GM12878 (cell line): ENCODE measurements at regions not wholly inside any gene's neighbourhood (a gene's known extent, or its start where the extent isn't known, plus 50 kb on each side); places are given as distances from the start of the nearest gene placed in this dataset.

ENCODE experiments used
- ATAC-seq: fragments of 200-7000 bp; cut with Tn5 transposase; 3 replicates; pipeline ENCODE4 v1.9.1; 2020; ENCODE audit warnings: mild to moderate bottlenecking, moderate library complexity
- BruUV-seq: library from RNA; stranded (reverse); fragments of 400-500 nt; replicated peaks from 2 replicates; lab custom pipeline; 2021; lab: Mats Ljungman, UMichigan
- CTCF ChIA-PET: fragments of 300-600 bp; sonication (Branson Sonifier 250); formaldehyde crosslinking; extraction: SDS; loops from one replicate; lab custom pipeline; 2021; ENCODE audit warnings: inconsistent platforms; lab: Yijun Ruan, JAX
- POLR2A ChIA-PET: fragments of 350-600 bp; formaldehyde crosslinking; extraction: SDS; loops from one replicate; lab custom pipeline; 2021; ENCODE audit warnings: inconsistent platforms; lab: Charles Lee
- RAD21 ChIA-PET: fragments of 300-600 bp; sonication (Branson Sonifier 250); formaldehyde crosslinking; loops from one replicate; lab custom pipeline; 2023; ENCODE audit warnings: antibody characterized with exemption; ENCODE audit not compliant: unreplicated experiment; lab: Charles Lee
- SMC1A ChIA-PET: fragments of 300-600 bp; sonication (Branson Sonifier 250); formaldehyde crosslinking; loops from one replicate; lab custom pipeline; 2023; ENCODE audit not compliant: unreplicated experiment, uncharacterized antibody; lab: Charles Lee
- DNase-seq: peaks from one replicate; pipeline ENCODE4 v3.0.0-alpha.2; 2011; ENCODE audit warnings: low read depth, low spot score
- FAIRE-seq: peaks from 3 replicates; lab custom pipeline; 2011; peaks lifted over from hg19 to GRCh38; lab: Jason Lieb, UNC
- H2AFZ ChIP-seq: 2 replicates; pipeline ENCODE4 v1.6.0; 2011; ENCODE audit warnings: low read depth, low read length, control low read depth; ENCODE audit not compliant: control insufficient read depth
- H3K27ac ChIP-seq: 2 replicates; pipeline ENCODE4 v1.5.1; 2011; ENCODE audit warnings: control low read depth; ENCODE audit not compliant: control insufficient read depth, insufficient read depth
- H3K27me3 ChIP-seq, 2 experiments: replicated peaks in 1 of 2; 2 replicates each; pipeline versions ENCODE4 v1.6.0 to v1.6.1; 2011; ENCODE audit warnings: low read length in 1 of 2; ENCODE audit not compliant: control insufficient read depth in 2 of 2, insufficient read depth in 2 of 2
- H3K36me3 ChIP-seq, 2 experiments: 2 replicates each; pipeline ENCODE4 v1.5.1; 2011; ENCODE audit warnings: low read length in 1 of 2; ENCODE audit not compliant: control insufficient read depth in 2 of 2, insufficient read depth in 2 of 2
- H3K4me1 ChIP-seq: 2 replicates; pipeline ENCODE4 v1.6.1; 2011; ENCODE audit warnings: mild to moderate bottlenecking, low read length, moderate library complexity, mixed read lengths; ENCODE audit not compliant: control insufficient read depth, insufficient read depth
- H3K4me2 ChIP-seq: 2 replicates; pipeline ENCODE4 v1.6.0; 2011; ENCODE audit warnings: control low read depth; ENCODE audit not compliant: control insufficient read depth, insufficient read depth
- H3K4me3 ChIP-seq: fragments of 200-600 bp; sonication (generic); 2 replicates; pipeline ENCODE4 v1.5.1; 2016
- H3K79me2 ChIP-seq: 2 replicates; pipeline ENCODE4 v1.6.0; 2011; ENCODE audit warnings: low read length; ENCODE audit not compliant: control insufficient read depth, insufficient read depth
- H3K9ac ChIP-seq: 2 replicates; pipeline ENCODE4 v1.8.0; 2011; ENCODE audit warnings: low read length, control low read depth, mixed read lengths; ENCODE audit not compliant: control insufficient read depth, insufficient read depth
- H3K9me3 ChIP-seq: replicated peaks from 3 replicates; pipeline ENCODE4 v1.5.1; 2011; ENCODE audit warnings: mild to moderate bottlenecking, low read length; ENCODE audit not compliant: control insufficient read depth, insufficient read depth
- H4K20me1 ChIP-seq: 2 replicates; pipeline ENCODE4 v1.6.0; 2011; ENCODE audit not compliant: control insufficient read depth, insufficient read depth
- CREB1 ChIP-seq: IDR thresholded peaks from 2 replicates; pipeline ENCODE4 v1.6.1; 2012; ENCODE audit warnings: low read depth, mild to moderate bottlenecking, inconsistent platforms
- CREM ChIP-seq: IDR thresholded peaks from 2 replicates; pipeline ENCODE4 v1.6.1; 2014; ENCODE audit warnings: antibody characterized with exemption, low read depth
- CTCF ChIP-seq, 3 experiments: IDR thresholded peaks in 2 of 3; conservative IDR thresholded peaks in 1 of 3; 2 replicates each; pipeline ENCODE4 v1.5.1; 2011; ENCODE audit warnings: low read depth in 3 of 3, low read length in 3 of 3, mild to moderate bottlenecking in 3 of 3, control low read depth in 2 of 3, moderate library complexity in 2 of 3, inconsistent platforms in 1 of 3, mixed read lengths in 1 of 3; ENCODE audit not compliant: control insufficient read depth in 2 of 3, insufficient read depth in 1 of 3; ENCODE audit errors: extremely low read depth in 1 of 3
- DPF2 ChIP-seq: fragments of 450-650 bp; IDR thresholded peaks from 2 replicates; pipeline ENCODE4 v1.6.1; 2017; ENCODE audit warnings: mild to moderate bottlenecking
- EP300 ChIP-seq, 2 experiments: fragments of 150-350 bp in 1 of 2; IDR thresholded peaks; 2 replicates each; pipeline ENCODE4 v1.6.1; 2011 to 2012; ENCODE audit warnings: low read depth in 2 of 2, low read length in 2 of 2, borderline replicate concordance in 1 of 2, improper control_type of control experiment in 1 of 2, inconsistent platforms in 1 of 2; ENCODE audit not compliant: control insufficient read depth in 1 of 2
- ETV6 ChIP-seq, 2 experiments: fragments of 450-650 bp in 1 of 2; IDR thresholded peaks in 1 of 2; conservative IDR thresholded peaks in 1 of 2; 2 replicates each; pipeline ENCODE4 v1.6.1; 2014; ENCODE audit warnings: antibody characterized with exemption in 1 of 2, borderline replicate concordance in 1 of 2, low read depth in 1 of 2, mild to moderate bottlenecking in 1 of 2, moderate library complexity in 1 of 2
- GATAD2B ChIP-seq: fragments of 450-650 bp; conservative IDR thresholded peaks from 2 replicates; pipeline ENCODE4 v1.6.1; 2017; ENCODE audit warnings: low read depth, mild to moderate bottlenecking, moderate library complexity
- HDAC6 ChIP-seq: fragments of 200-600 bp; sonication (generic); IDR thresholded peaks from one replicate; pipeline ENCODE4 v1.8.0; 2017; ENCODE audit warnings: antibody characterized with exemption; ENCODE audit not compliant: unreplicated experiment
- JUNB ChIP-seq: IDR thresholded peaks from 2 replicates; pipeline ENCODE4 v1.6.1; 2016; ENCODE audit warnings: antibody characterized with exemption, mild to moderate bottlenecking
- JUND ChIP-seq: IDR thresholded peaks from 2 replicates; pipeline ENCODE4 v1.6.1; 2012; ENCODE audit warnings: low read depth, mild to moderate bottlenecking, low read length, improper control_type of control experiment, moderate library complexity
- MTA3 ChIP-seq: IDR thresholded peaks from 2 replicates; pipeline ENCODE4 v1.6.1; 2012; ENCODE audit warnings: low read length, inconsistent platforms, borderline replicate concordance
- MYC ChIP-seq: IDR thresholded peaks from 2 replicates; pipeline ENCODE4 v1.6.1; 2011; ENCODE audit warnings: mild to moderate bottlenecking, low read length, moderate library complexity, inconsistent platforms; ENCODE audit not compliant: insufficient read depth, insufficient replicate concordance, insufficient read length, severe bottlenecking
- NBN ChIP-seq: fragments of 450-650 bp; IDR thresholded peaks from 2 replicates; pipeline ENCODE4 v1.6.1; 2016
- NFIC ChIP-seq: IDR thresholded peaks from 2 replicates; pipeline ENCODE4 v1.6.1; 2012; ENCODE audit warnings: low read depth, mild to moderate bottlenecking, inconsistent platforms, low read length, moderate library complexity
- NFYA ChIP-seq: IDR thresholded peaks from 2 replicates; pipeline ENCODE4 v1.6.1; 2011; ENCODE audit warnings: low read depth, mild to moderate bottlenecking, low read length, improper control_type of control experiment, borderline replicate concordance
- PAX8 ChIP-seq: fragments of 450-650 bp; IDR thresholded peaks from 2 replicates; pipeline ENCODE4 v1.6.1; 2017; ENCODE audit warnings: mild to moderate bottlenecking, moderate library complexity
- SMARCA5 ChIP-seq: fragments of 450-650 bp; IDR thresholded peaks from 2 replicates; pipeline ENCODE4 v1.6.1; 2017; ENCODE audit warnings: mild to moderate bottlenecking
- ZBTB4 ChIP-seq: fragments of 450-650 bp; formaldehyde crosslinking; IDR thresholded peaks from 2 replicates; pipeline ENCODE4 v1.4.0; 2022; ENCODE audit warnings: mild to moderate bottlenecking, moderate library complexity
- ZNF24 ChIP-seq: fragments of 450-650 bp; IDR thresholded peaks from 2 replicates; pipeline ENCODE4 v1.6.1; 2017; ENCODE audit warnings: antibody characterized with exemption, mild to moderate bottlenecking
- WGBS: methylation state at CpG from one replicate; pipeline ENCODE4 v1.1.6; 2016; ENCODE audit warnings: low lambda C conversion rate; ENCODE audit not compliant: insufficient replicate concordance, insufficient coverage; ENCODE audit errors: missing lambda C conversion rate; 5-methylcytosine and 5-hydroxymethylcytosine counted together
- in situ Hi-C: fragments of 300-500 bp; cut with MboI; formaldehyde crosslinking; loops from 9 replicates; pipeline ENCODE4 v1.14.3; 2018; ENCODE audit warnings: mixed read lengths
- intact Hi-C: fragments of 100-400 bp; cut with micrococcal nuclease; formaldehyde crosslinking; loops from one replicate; pipeline ENCODE4 v1.14.2; 2022; ENCODE audit not compliant: unreplicated experiment
- TF ChIP-seq, protein P1 (sequence below): fragments of 450-650 bp; IDR thresholded peaks from 2 replicates; pipeline ENCODE4 v1.6.1; 2016; ENCODE audit warnings: mild to moderate bottlenecking

- in situ Hi-C loops (no loop called here), intact Hi-C loops (loop anchor here (10.0 kb wide), 1 partner anchor 184 kb away; no protein-coding TSS in a partner anchor)
- Histone ChIP-seq H3K4me1 (no peaks in the 10 kb centered on the region; the same call in none of the 2 replicates), H3K9ac (no peak overlapping the region), H3K4me3 (no peak overlapping the region), H3K27me3 (no peaks in the 10 kb centered on the region), H3K36me3 (no peaks in the 10 kb centered on the region), H3K27ac (no peak overlapping the region), H4K20me1 (no peaks in the 10 kb centered on the region), H2AFZ (no peak overlapping the region), H3K9me3 (no peaks in the 10 kb centered on the region), H3K79me2 (no peaks in the 10 kb centered on the region), H3K4me2 (no peak overlapping the region)
- SMC1A ChIA-PET: interaction anchor here (0.7 kb wide), 1 partner anchor 83 kb away, joined by 4 read pairs; no protein-coding TSS in a partner anchor
- WGBS: 0% methylated on average over 1 of the region's 1 CpG
- DNase-seq (peak; percentile 17), ATAC-seq (peak; percentile 96), FAIRE-seq (no peak)
- POLR2A ChIA-PET: no interaction called here
- RAD21 ChIA-PET: no interaction called here
- CTCF ChIA-PET: no interaction called here
- no TSS peak for BruUV-seq
- TF ChIP-seq DPF2 (0 out of 2 replicates have a peak, but pooled peaks have one; percentile 33), NFYA (no peak), ZNF24 (0 out of 2 replicates have a peak, but pooled peaks have one; percentile 9), PAX8 (no peak), NFIC (0 out of 2 replicates have a peak, but pooled peaks have one; percentile 36), GATAD2B (no peak), MYC (no peak), ZBTB4 (CRISPR knock-in tag) (no peak), CREB1 (0 out of 2 replicates have a peak, but pooled peaks have one; percentile 33), HDAC6 (no peak), JUND (no peak), SMARCA5 (no peak), ETV6 (conservative IDR thresholded peaks at IDR 0.05 in 1 of 2, IDR thresholded peaks at IDR 0.05 in 1 of 2; ENCODE audit: borderline replicate concordance in 1 of 2, low read depth in 1 of 2) (no peak), CTCF (IDR thresholded peaks at IDR 0.05 in 2 of 3, conservative IDR thresholded peaks at IDR 0.05 in 1 of 3; ENCODE audit: control insufficient read depth in 2 of 3, extremely low read depth in 1 of 3, insufficient read depth in 1 of 3, low read depth in 3 of 3, low read length in 3 of 3) (no peak), JUNB (no peak), EP300 (IDR thresholded peaks at IDR 0.05; ENCODE audit: borderline replicate concordance in 1 of 2, control insufficient read depth in 1 of 2, low read depth in 2 of 2, low read length in 2 of 2) (peak; percentile 46 to 67; a peak in 2 of 4 replicates), MTA3 (no peak), NBN (peak; percentile 72), CREM (0 out of 2 replicates have a peak, but pooled peaks have one; percentile 35)
- TF ChIP-seq, protein P1, sequence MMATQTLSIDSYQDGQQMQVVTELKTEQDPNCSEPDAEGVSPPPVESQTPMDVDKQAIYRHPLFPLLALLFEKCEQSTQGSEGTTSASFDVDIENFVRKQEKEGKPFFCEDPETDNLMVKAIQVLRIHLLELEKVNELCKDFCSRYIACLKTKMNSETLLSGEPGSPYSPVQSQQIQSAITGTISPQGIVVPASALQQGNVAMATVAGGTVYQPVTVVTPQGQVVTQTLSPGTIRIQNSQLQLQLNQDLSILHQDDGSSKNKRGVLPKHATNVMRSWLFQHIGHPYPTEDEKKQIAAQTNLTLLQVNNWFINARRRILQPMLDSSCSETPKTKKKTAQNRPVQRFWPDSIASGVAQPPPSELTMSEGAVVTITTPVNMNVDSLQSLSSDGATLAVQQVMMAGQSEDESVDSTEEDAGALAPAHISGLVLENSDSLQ: peak; percentile 29; the same call in 1 of the 2 replicates
Observed at GRCh38 chr14:39768589-39768988, 336.4 kb upstream of the FBXO33 start.
